ENCODE measurements at regions not wholly inside any gene's neighbourhood (a gene's known extent, or its start where the extent isn't known, plus 50 kb on each side); places are given as distances from the start of the nearest gene placed in this dataset.

DNA sequence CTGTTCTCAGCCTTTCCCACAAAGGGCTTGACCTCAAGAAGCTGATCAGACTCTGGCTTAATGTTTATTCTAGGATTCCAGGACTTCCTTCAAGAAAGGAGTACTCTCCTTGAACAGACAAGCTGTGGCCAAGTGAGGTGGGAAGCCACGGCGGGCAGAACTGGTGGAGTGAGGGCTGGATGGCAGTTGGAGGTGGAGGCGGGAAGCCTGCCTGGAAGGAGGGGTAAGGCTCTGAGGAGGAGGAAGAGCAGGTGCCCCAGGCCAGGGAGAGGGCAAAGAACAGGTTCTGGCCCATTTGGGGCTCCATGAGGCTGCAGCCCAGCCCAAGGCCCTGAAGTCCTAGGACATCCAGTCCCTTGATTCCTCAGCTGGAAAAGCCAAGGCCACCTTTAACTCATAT lies 143.9 kb downstream of the CYP26B1 start:
- TF ChIP-seq, protein P1, sequence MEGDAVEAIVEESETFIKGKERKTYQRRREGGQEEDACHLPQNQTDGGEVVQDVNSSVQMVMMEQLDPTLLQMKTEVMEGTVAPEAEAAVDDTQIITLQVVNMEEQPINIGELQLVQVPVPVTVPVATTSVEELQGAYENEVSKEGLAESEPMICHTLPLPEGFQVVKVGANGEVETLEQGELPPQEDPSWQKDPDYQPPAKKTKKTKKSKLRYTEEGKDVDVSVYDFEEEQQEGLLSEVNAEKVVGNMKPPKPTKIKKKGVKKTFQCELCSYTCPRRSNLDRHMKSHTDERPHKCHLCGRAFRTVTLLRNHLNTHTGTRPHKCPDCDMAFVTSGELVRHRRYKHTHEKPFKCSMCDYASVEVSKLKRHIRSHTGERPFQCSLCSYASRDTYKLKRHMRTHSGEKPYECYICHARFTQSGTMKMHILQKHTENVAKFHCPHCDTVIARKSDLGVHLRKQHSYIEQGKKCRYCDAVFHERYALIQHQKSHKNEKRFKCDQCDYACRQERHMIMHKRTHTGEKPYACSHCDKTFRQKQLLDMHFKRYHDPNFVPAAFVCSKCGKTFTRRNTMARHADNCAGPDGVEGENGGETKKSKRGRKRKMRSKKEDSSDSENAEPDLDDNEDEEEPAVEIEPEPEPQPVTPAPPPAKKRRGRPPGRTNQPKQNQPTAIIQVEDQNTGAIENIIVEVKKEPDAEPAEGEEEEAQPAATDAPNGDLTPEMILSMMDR (IDR thresholded peaks at IDR 0.05), result no peak
- TF ChIP-seq POLR2AphosphoS5 (IDR thresholded peaks at IDR 0.05), result no peak

Measured in prostate gland (tissue), 2 donors.